ENCODE measurements at regions not wholly inside any gene's neighbourhood (a gene's known extent, or its start where the extent isn't known, plus 50 kb on each side); places are given as distances from the start of the nearest gene placed in this dataset.

DNA sequence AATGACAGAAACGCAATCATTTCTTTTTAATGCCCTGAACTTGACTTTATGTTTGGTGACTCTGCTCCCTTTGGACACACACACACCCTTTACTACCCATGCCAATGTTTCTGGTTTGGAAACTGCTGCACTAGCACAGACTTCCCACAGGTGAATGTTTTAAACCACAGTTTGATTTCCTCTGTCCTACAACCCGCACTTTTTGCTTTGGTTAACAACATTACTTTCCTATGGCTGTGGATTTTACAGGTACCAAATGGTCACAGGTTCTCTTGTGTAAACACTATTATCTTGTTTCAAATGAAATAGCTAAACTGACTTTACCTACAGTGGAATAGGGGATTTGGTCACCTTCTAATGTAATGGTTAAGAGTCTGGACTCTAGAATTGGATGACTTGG, 51.5 kb upstream of the ZNF644 start:
- no peaks in the 10 kb centered on the region for H3K9me3 ChIP-seq (replicated peaks in 1 of 2; ENCODE audit: control insufficient read depth in 2 of 2, insufficient read depth in 1 of 2, low read depth in 1 of 2, low read length in 2 of 2)
- no peak overlapping the region for H2AK5ac ChIP-seq (ENCODE audit: low read depth, low read length)
- H3K79me1 ChIP-seq (ENCODE audit: low read depth, low read length) = no peaks in the 10 kb centered on the region
- WGBS, 2 donors (ENCODE audit: extremely low coverage in 2 of 2, insufficient read length in 2 of 2, insufficient replicate concordance in 1 of 2) = no CpG with 5 or more reads among the region's 2 CpGs
- no peak overlapping the region for H3K4me3 ChIP-seq (ENCODE audit: low read length in 2 of 2)
- no peak overlapping the region for H2AFZ ChIP-seq (ENCODE audit: low read length)
- no peak overlapping the region for H3K9ac ChIP-seq (ENCODE audit: low read depth, low read length, poor library complexity)
- no peak overlapping the region for H3K14ac ChIP-seq (ENCODE audit: low read length)
- no peak overlapping the region for H2BK5ac ChIP-seq (ENCODE audit: low read length)
- no peaks in the 10 kb centered on the region for H3K27me3 ChIP-seq (ENCODE audit: control insufficient read depth in 3 of 3, insufficient read depth in 3 of 3, low read depth in 1 of 3, low read length in 3 of 3)
- H3K4me2 ChIP-seq (ENCODE audit: insufficient read depth, low read length, poor library complexity, severe bottlenecking) = no peak overlapping the region
- no peaks in the 10 kb centered on the region for H3K4me1 ChIP-seq (ENCODE audit: control insufficient read depth in 2 of 2, insufficient read depth in 1 of 2, low read depth in 1 of 2, low read length in 2 of 2)
- no peak overlapping the region for H3K27ac ChIP-seq (replicated peaks; ENCODE audit: low read length)
- no peak overlapping the region for H3K23ac ChIP-seq (ENCODE audit: low read depth, low read length, poor library complexity)
- H4K91ac ChIP-seq (ENCODE audit: low read depth, low read length, poor library complexity) = no peak overlapping the region
- H3K18ac ChIP-seq (ENCODE audit: low read length) = no peak overlapping the region
- no peak overlapping the region for H2BK15ac ChIP-seq (ENCODE audit: low read length)
- H4K8ac ChIP-seq (ENCODE audit: low read depth, low read length) = no peak overlapping the region
- H3K36me3 ChIP-seq (replicated peaks in 1 of 2; ENCODE audit: control insufficient read depth in 2 of 2, insufficient read depth in 2 of 2, low read length in 2 of 2) = no peaks in the 10 kb centered on the region
- DNase-seq (ENCODE audit: low spot score) = no peak
- no peak overlapping the region for H2BK12ac ChIP-seq (ENCODE audit: low read length)
- H3K4ac ChIP-seq (ENCODE audit: low read length) = no peak overlapping the region
- H2BK120ac ChIP-seq (ENCODE audit: low read depth, low read length) = no peak overlapping the region

DNA sequence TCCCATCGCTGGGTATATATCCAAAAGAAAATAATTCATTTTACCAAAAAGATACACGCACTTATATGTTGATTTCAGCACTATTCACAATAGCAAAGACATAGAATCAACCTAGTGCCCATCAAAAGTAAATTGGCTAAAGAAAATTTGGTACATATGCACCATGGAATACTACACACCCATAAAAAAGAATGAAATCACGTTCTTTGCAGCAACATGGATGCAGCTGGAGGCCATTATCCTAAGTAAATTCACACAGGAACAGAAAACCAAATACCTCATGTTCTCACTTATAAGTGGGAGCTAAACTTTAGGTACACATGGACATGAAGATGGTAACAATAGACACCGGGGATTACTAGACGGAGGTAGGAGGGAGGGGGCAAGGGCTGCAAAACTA, 50.0 kb upstream of the ZNF644 start:
- H3K4ac ChIP-seq (ENCODE audit: low read length) = no peak overlapping the region
- H4K8ac ChIP-seq (ENCODE audit: low read depth, low read length) = no peak overlapping the region
- H3K79me1 ChIP-seq (ENCODE audit: low read depth, low read length) = no peaks in the 10 kb centered on the region
- no peaks in the 10 kb centered on the region for H3K4me1 ChIP-seq (ENCODE audit: control insufficient read depth in 2 of 2, insufficient read depth in 1 of 2, low read depth in 1 of 2, low read length in 2 of 2)
- H3K4me2 ChIP-seq (ENCODE audit: insufficient read depth, low read length, poor library complexity, severe bottlenecking) = no peak overlapping the region
- DNase-seq (ENCODE audit: low spot score) = no peak
- no peak overlapping the region for H2BK15ac ChIP-seq (ENCODE audit: low read length)
- H2AK5ac ChIP-seq (ENCODE audit: low read depth, low read length) = no peak overlapping the region
- no peak overlapping the region for H3K23ac ChIP-seq (ENCODE audit: low read depth, low read length, poor library complexity)
- H3K18ac ChIP-seq (ENCODE audit: low read length) = no peak overlapping the region
- H3K9ac ChIP-seq (ENCODE audit: low read depth, low read length, poor library complexity) = no peak overlapping the region
- no peak overlapping the region for H2AFZ ChIP-seq (ENCODE audit: low read length)
- no peak overlapping the region for H2BK12ac ChIP-seq (ENCODE audit: low read length)
- H3K4me3 ChIP-seq (ENCODE audit: low read length in 2 of 2) = no peak overlapping the region
- WGBS, 2 donors (ENCODE audit: extremely low coverage in 2 of 2, insufficient read length in 2 of 2, insufficient replicate concordance in 1 of 2) = no CpG with 5 or more reads among the region's 5 CpGs
- H3K27ac ChIP-seq (replicated peaks; ENCODE audit: low read length) = no peak overlapping the region
- no peaks in the 10 kb centered on the region for H3K36me3 ChIP-seq (replicated peaks in 1 of 2; ENCODE audit: control insufficient read depth in 2 of 2, insufficient read depth in 2 of 2, low read length in 2 of 2)
- H4K91ac ChIP-seq (ENCODE audit: low read depth, low read length, poor library complexity) = no peak overlapping the region
- H3K14ac ChIP-seq (ENCODE audit: low read length) = no peak overlapping the region
- H3K9me3 ChIP-seq (replicated peaks in 1 of 2; ENCODE audit: control insufficient read depth in 2 of 2, insufficient read depth in 1 of 2, low read depth in 1 of 2, low read length in 2 of 2) = no peaks in the 10 kb centered on the region
- H2BK5ac ChIP-seq (ENCODE audit: low read length) = no peak overlapping the region
- H2BK120ac ChIP-seq (ENCODE audit: low read depth, low read length) = no peak overlapping the region
- H3K27me3 ChIP-seq (ENCODE audit: control insufficient read depth in 3 of 3, insufficient read depth in 3 of 3, low read depth in 1 of 3, low read length in 3 of 3) = no peaks in the 10 kb centered on the region
